Esophagus (tissue), 2 donors: ENCODE measurements at regions not wholly inside any gene's neighbourhood (a gene's known extent, or its start where the extent isn't known, plus 50 kb on each side); places are given as distances from the start of the nearest gene placed in this dataset.

ENCODE experiments used
- H3K27ac ChIP-seq, 2 donors: one replicate each; pipeline ENCODE4 v1.5.1; 2013; ENCODE audit warnings: low read depth in 2 of 2, mild to moderate bottlenecking in 2 of 2, inconsistent platforms in 1 of 2, low read length in 1 of 2, moderate library complexity in 1 of 2
- H3K27me3 ChIP-seq, 2 donors: one replicate each; pipeline ENCODE4 v1.6.1; 2013; ENCODE audit warnings: low read length in 2 of 2, control low read depth in 1 of 2, mild to moderate bottlenecking in 1 of 2; ENCODE audit not compliant: insufficient read depth in 2 of 2, control insufficient read depth in 1 of 2
- H3K36me3 ChIP-seq, 2 donors: one replicate each; pipeline ENCODE4 v1.6.1; 2013; ENCODE audit warnings: low read length in 1 of 2; ENCODE audit not compliant: control insufficient read depth in 2 of 2, insufficient read depth in 2 of 2
- H3K4me1 ChIP-seq, 2 donors: one replicate each; pipeline ENCODE4 v1.6.1; 2013; ENCODE audit warnings: low read length in 1 of 2; ENCODE audit not compliant: control insufficient read depth in 2 of 2, insufficient read depth in 2 of 2
- H3K4me3 ChIP-seq, 2 donors: one replicate each; pipeline ENCODE4 v1.5.1; 2013; ENCODE audit warnings: low read length in 2 of 2, mild to moderate bottlenecking in 2 of 2, low read depth in 1 of 2, moderate library complexity in 1 of 2
- H3K9me3 ChIP-seq, 2 donors: one replicate each; pipeline ENCODE4 v1.6.1; 2013; ENCODE audit warnings: mild to moderate bottlenecking in 2 of 2, low read depth in 1 of 2, low read length in 1 of 2, moderate library complexity in 1 of 2; ENCODE audit not compliant: control insufficient read depth in 2 of 2, insufficient read depth in 1 of 2
- WGBS, 2 donors: extraction: QIAGEN DNeasy Blood & Tissue Kit; methylation state at CpG; one replicate each; pipeline ENCODE4 v1.1.7; 2013; 5-methylcytosine and 5-hydroxymethylcytosine counted together
- donor health status: healthy with polysubstance abuse.
- donor health status: Bipolar disorder and iron deficiency.

DNA sequence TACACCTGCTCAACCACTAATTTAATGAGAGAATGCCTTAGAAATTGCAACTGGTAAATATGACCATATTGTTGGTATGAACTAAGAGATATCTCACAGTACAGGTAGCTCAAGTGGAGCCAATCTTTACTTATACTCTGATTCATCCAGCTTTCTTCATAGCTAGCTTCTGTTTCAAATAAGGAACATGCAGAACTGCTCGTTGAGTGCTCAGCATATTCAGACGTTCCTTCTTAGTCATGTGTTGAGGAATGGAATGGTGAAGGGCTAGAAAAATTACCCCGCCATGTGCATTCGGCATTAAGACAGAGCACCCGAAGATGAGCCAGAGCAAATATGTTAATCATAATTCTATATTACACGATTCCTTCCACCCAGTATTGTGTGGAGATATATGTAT lies 144.0 kb upstream of the VRK2 start:
- H3K9me3 ChIP-seq = no peaks in the 10 kb centered on the region
- H3K27ac ChIP-seq = no peak overlapping the region
- H3K27me3 ChIP-seq = no peaks in the 10 kb centered on the region
- H3K4me3 ChIP-seq = no peak overlapping the region
- 77 to 82% methylated on average over 6 of the region's 6 CpGs for WGBS, 2 donors
- no peaks in the 10 kb centered on the region for H3K36me3 ChIP-seq
- H3K4me1 ChIP-seq = no peaks in the 10 kb centered on the region

DNA sequence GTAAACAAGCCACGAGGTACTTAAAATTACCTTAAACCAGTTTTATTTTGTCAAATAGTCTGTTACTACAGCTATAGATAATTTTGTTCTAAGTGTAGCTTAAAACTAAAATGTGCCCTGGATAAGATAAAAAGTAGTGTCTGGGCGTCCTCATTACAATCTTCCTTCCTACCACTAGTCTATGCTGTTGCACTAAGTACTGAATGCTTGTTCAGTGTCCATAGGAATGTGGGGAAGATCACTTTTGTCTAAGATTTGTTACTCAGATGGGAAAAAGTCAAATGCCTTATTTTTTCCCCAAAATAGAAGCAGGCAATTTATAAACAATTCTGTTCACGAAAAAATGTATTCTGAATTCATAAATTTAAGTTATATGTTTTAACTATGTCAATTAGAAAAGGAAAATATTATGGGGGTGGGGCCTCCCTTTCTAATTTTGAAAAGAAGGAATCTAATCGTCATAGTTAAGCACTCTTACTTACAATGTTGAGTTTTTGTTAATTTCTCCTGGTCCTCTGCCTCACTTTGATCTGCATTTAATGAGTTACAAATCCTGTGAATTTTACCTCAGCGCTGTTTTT lies 140.4 kb upstream of the VRK2 start:
- Histone ChIP-seq H3K27me3 (no peaks in the 10 kb centered on the region), H3K4me1 (no peaks in the 10 kb centered on the region), H3K27ac (no peak overlapping the region), H3K36me3 (no peaks in the 10 kb centered on the region), H3K4me3 (no peak overlapping the region), H3K9me3 (no peaks in the 10 kb centered on the region)
- WGBS, 2 donors = 26 to 27% methylated on average over 5 of the region's 5 CpGs

DNA sequence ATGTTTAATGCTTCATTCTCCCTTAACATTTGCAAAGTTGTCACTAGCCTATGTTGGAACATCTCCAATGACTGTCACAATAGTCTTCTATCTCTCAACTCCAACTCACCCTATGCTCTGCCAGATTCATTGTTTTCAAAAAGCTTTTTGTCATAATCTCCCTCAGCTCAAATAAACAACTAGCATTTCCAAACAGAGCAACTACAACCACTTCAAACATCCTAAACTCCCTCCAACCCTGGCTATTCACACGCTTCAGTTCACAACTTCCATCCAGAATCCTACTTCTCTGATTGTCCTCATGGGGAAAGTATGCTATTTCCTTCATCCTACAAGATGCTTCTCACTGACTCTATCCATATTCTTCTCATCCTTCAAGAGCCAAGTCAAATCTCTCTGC lies 139.2 kb upstream of the VRK2 start:
- 74 to 77% methylated on average over 1 of the region's 1 CpG for WGBS, 2 donors
- H3K36me3 ChIP-seq = no peaks in the 10 kb centered on the region
- no peaks in the 10 kb centered on the region for H3K9me3 ChIP-seq
- H3K27ac ChIP-seq = no peak overlapping the region
- H3K4me1 ChIP-seq = no peaks in the 10 kb centered on the region
- no peak overlapping the region for H3K4me3 ChIP-seq
- no peaks in the 10 kb centered on the region for H3K27me3 ChIP-seq

DNA sequence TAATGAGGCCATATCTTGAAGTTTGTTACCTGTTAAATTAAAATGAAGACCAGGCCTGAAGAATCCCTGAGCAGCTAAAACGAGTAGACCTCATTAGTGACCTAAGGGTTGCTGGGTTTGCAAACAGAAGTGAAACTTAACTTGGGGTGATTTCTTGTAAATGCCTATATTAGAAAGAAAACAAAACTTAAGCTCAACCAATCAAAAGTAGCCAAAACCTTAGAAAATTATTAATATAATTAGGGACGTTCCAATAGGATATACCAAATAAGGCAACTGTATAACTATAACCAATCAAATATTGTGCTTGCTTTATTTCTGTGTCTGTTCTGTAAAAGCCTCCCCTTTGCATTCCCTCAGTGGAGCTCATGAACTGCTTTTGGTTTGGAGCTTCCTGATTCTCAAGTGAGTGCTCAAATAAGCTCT lies 137.9 kb upstream of the VRK2 start:
- H3K4me3 ChIP-seq = no peak overlapping the region
- no peaks in the 10 kb centered on the region for H3K9me3 ChIP-seq
- WGBS, 2 donors = 38 to 42% methylated on average over 2 of the region's 2 CpGs
- no peaks in the 10 kb centered on the region for H3K27me3 ChIP-seq
- H3K36me3 ChIP-seq = no peaks in the 10 kb centered on the region
- no peak overlapping the region for H3K27ac ChIP-seq
- H3K4me1 ChIP-seq = no peaks in the 10 kb centered on the region

DNA sequence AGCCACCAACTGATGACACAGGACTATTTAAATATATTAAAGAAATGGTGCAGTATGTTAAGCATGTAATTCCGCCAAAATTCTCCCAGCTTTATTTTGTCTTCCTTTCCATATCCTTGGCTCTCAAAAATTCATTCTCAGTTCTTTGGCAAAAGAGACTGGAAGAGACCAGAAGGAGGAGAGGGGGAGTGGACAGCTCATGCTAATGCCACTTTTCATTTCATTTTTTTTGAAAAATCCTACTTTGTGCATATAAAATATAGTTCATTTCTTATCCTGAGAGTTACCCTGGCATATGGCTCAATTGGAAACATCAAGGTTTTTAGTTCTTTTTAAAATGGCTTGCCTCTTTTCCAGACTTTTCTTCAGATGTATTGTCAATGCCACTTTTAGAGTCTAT lies 128.5 kb upstream of the VRK2 start:
- Histone ChIP-seq H3K36me3 (no peaks in the 10 kb centered on the region), H3K27me3 (no peaks in the 10 kb centered on the region), H3K27ac (no peak overlapping the region), H3K4me3 (no peak overlapping the region), H3K4me1 (no peaks in the 10 kb centered on the region), H3K9me3 (no peaks in the 10 kb centered on the region)
- WGBS, 2 donors = 95% methylated on average over 1 of the region's 1 CpG

DNA sequence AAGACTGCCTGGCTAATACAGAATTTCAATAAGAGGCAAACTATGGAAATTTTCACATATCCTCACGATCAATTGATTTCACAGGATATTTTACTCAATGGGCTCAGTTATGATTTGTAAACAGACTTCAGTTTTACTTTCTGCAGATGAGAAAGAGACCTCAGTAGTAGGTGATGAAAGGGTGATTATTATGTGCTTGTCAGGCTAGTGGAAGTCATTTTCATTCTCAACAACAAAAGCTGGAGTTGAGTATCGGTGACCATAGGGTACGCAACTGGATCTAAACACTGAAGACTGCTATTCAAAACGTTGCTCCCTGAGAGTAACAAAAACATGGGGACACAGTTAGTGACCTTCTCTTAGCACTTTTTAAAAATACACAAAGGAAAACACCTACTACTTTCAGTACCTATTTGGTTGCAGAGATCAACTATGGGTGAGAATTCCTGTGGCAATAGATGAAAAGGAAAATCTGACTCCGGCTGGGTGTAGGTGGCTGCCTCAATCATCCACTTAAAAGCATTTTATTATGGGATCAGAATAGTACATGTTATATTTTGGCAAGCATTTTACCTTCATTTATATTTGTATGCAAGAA lies 126.2 kb upstream of the VRK2 start:
- H3K27me3 ChIP-seq = no peaks in the 10 kb centered on the region
- H3K9me3 ChIP-seq = no peaks in the 10 kb centered on the region
- no peak overlapping the region for H3K27ac ChIP-seq
- 78 to 81% methylated on average over 5 of the region's 5 CpGs for WGBS, 2 donors
- H3K36me3 ChIP-seq = no peaks in the 10 kb centered on the region
- H3K4me1 ChIP-seq = no peaks in the 10 kb centered on the region
- H3K4me3 ChIP-seq = no peak overlapping the region

DNA sequence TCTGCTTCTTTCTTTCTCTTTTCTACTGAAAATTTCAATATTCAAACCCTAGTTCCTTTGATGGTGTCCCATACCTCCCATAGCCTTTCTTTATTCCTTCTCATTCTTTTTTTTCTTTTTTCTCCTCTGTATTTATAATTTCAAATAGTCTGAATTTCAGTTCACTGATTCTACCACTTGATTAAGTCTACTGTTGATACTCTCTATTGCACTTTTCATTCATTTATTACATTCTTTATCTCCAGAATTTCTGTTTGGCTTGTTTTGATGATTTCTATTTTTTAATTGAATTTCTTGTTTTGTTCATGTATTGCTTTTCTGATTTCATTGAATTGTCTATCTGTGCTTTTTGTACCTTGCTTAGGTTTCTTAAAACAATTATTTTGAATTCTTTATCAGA lies 111.9 kb upstream of the VRK2 start:
- Histone ChIP-seq H3K27ac (no peak overlapping the region), H3K4me1 (no peaks in the 10 kb centered on the region), H3K4me3 (no peak overlapping the region), H3K36me3 (no peaks in the 10 kb centered on the region), H3K9me3 (no peaks in the 10 kb centered on the region), H3K27me3 (no peaks in the 10 kb centered on the region)

DNA sequence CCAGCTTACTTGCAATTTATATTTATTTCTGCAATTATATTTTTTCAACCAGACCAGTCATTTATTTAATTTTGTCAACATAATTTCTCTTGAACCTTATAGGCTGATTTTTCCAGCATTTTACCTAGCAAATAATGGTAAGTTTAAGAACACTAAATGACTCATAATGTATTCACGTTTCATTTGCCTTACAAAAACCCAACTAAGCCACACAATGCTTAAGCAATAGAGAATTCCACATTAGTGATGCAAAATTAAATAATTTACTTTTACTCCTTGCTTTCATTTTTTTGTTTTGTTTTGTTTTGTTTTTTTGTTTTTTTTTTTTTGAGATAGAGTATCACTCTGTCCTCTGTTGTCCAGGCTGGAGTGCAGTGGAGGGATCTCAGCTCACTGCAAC lies 110.4 kb upstream of the VRK2 start:
- no peaks in the 10 kb centered on the region for H3K9me3 ChIP-seq
- no peak overlapping the region for H3K27ac ChIP-seq
- no peaks in the 10 kb centered on the region for H3K27me3 ChIP-seq
- H3K36me3 ChIP-seq = no peaks in the 10 kb centered on the region
- H3K4me1 ChIP-seq = no peaks in the 10 kb centered on the region
- 65 to 73% methylated on average over 1 of the region's 1 CpG for WGBS, 2 donors
- no peak overlapping the region for H3K4me3 ChIP-seq

DNA sequence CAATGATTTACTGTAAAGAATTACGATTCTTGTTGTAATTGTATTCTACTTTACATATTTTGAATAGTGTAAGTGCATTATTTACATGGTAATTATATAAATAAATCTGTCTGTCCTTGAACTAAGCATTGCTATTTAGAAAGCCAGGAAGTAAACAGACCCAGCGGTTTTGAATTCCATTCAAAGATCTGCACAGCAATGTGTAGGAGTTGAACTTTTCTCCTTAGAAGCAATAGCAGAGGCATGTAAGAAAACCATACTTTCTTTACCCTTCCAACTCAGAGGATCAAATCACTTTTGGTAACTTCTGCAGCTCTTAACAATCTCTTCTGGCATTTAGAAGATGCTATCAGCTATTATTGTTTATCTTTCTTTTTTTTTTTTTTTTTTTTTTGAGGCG lies 109.2 kb upstream of the VRK2 start:
- H3K4me1 ChIP-seq = no peaks in the 10 kb centered on the region
- H3K27ac ChIP-seq = no peak overlapping the region
- H3K4me3 ChIP-seq = no peak overlapping the region
- no peaks in the 10 kb centered on the region for H3K9me3 ChIP-seq
- H3K27me3 ChIP-seq = no peaks in the 10 kb centered on the region
- 71 to 85% methylated on average over 3 of the region's 3 CpGs for WGBS, 2 donors
- no peaks in the 10 kb centered on the region for H3K36me3 ChIP-seq

DNA sequence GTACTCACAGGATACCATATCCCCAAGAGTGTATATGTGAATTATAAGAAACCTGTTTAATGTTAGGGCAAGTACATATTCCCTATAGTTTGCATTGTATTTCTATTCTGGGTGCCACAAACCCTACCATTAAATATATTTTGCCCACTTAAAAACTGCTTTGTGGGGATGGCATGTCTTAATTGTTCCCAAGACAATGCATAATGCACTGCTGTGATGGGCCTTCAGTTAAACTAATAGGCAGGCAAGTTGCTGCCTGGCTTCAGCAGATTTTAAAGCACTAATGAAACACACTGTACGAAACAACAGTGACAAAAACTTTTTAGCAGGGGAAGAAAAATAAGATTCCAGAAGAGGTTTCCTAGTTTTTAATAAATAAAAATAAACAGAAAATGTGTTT lies 104.8 kb upstream of the VRK2 start:
- Histone ChIP-seq H3K9me3 (no peaks in the 10 kb centered on the region), H3K4me3 (no peak overlapping the region), H3K27me3 (no peaks in the 10 kb centered on the region), H3K27ac (no peak overlapping the region), H3K36me3 (no peaks in the 10 kb centered on the region), H3K4me1 (no peaks in the 10 kb centered on the region)
- 93 to 99% methylated on average over 1 of the region's 1 CpG for WGBS, 2 donors
